Left lung (tissue), 4 donors: ENCODE measurements at regions not wholly inside any gene's neighbourhood (a gene's known extent, or its start where the extent isn't known, plus 50 kb on each side); places are given as distances from the start of the nearest gene placed in this dataset.

Experiments used
- ATAC-seq: fragments of 200-7000 bp; cut with Tn5 transposase; one replicate; pipeline ENCODE4 v1.9.1; 2020; ENCODE audit warnings: moderate library complexity
- DNase-seq, 4 donors: peaks; one replicate each; pipeline ENCODE4 v3.0.0-alpha.2; 2013 to 2020
- H3K27ac ChIP-seq, 2 donors: fragments of 200-600 bp; sonication (generic) in 1 of 2; one replicate each; pipeline versions ENCODE4 v1.5.0 to v1.8.0; 2020 to 2021
- H3K27me3 ChIP-seq, 2 donors: fragments of 200-600 bp; sonication (generic) in 1 of 2; one replicate each; pipeline versions ENCODE4 v1.5.0 to v1.8.0; 2020 to 2021
- H3K36me3 ChIP-seq, 2 donors: fragments of 200-600 bp; sonication (generic) in 1 of 2; one replicate each; pipeline versions ENCODE4 v1.5.0 to v1.8.0; 2020 to 2021
- H3K4me1 ChIP-seq, 2 donors: fragments of 200-600 bp; one replicate each; pipeline ENCODE4 v1.8.0; 2021
- H3K4me3 ChIP-seq, 2 donors: fragments of 200-600 bp; sonication (generic) in 1 of 2; one replicate each; pipeline versions ENCODE4 v1.5.0 to v1.8.0; 2020 to 2021; ENCODE audit warnings: mild to moderate bottlenecking in 1 of 2
- H3K9me3 ChIP-seq, 2 donors: fragments of 200-600 bp; sonication (generic) in 1 of 2; one replicate each; pipeline versions ENCODE4 v1.5.0 to v1.8.0; 2020 to 2021
- CTCF ChIP-seq, 2 donors: fragments of 200-600 bp; sonication (generic) in 1 of 2; IDR thresholded peaks; one replicate each; pipeline versions ENCODE4 v1.5.0 to v1.8.0; 2021; ENCODE audit warnings: antibody characterized with exemption in 2 of 2
- intact Hi-C, 2 donors: fragments of 100-400 bp; cut with DNase I; formaldehyde crosslinking; loops; one replicate each; pipeline versions ENCODE4 v1.11.2 to v1.14.2; 2022
- donor health status: DM: no; HTN: yes; CAD: no.
- donor health status: DM: no; HTN: no; CAD: no.

DNA sequence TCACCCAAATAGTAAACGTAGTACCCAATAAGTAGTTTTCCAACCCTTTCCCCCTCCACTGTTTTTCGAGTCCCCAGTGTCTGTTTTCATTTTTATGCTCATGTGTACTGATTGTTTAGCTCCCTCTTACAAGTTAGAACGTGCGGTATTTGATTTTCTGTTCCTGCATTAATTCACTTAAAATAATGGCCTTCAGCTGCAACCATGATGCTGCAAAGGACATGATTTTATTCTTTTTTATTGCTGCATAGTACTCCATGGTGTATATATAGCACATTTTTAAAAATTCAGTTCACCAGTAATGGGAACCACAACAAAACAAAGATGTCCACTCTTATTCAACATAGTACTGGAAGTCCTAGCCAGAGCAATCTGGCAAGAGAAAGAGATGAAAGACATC, 72.8 kb downstream of the DUSP6 start:
- peaks cover 4 to 13% of the 10 kb centered on the region in 2 donors for H3K4me1 ChIP-seq
- no peak for ATAC-seq

DNA sequence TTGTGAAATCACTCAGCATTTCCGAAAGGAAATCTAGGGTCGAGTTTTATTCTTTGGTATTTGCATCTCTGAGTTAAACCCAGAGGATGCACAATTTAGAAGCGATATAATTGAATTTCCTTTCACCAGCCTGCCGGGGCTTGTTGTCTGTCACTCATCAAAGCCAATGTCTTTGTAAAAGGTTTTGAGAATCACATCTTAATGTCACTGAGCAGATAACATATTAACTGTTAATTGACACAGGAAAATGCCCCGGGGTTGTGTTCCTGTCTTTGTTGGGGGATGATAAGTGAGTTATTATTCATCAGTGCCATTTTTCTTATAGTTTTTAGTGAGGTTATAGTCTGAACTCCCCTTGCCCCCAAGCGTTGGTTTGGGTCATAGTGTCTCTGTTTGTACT, 73.4 kb downstream of the DUSP6 start:
- Histone ChIP-seq H3K4me1 (peaks cover 4 to 13% of the 10 kb centered on the region in 2 donors), H3K27ac (no peak overlapping the region), H3K9me3 (no peaks in the 10 kb centered on the region), H3K36me3 (no peaks in the 10 kb centered on the region), H3K4me3 (no peak overlapping the region), H3K27me3 (no peaks in the 10 kb centered on the region)
- intact Hi-C loops = no loop called here
- ATAC-seq (no peak), DNase-seq (no peak)
- no peak for TF ChIP-seq CTCF (IDR thresholded peaks at IDR 0.05)

More for the DNA sequence above, 72.8 kb downstream of the DUSP6 start:
- H3K9me3 ChIP-seq = no peaks in the 10 kb centered on the region
- H3K4me3 ChIP-seq = no peak overlapping the region
- intact Hi-C loops = no loop called here
- H3K36me3 ChIP-seq = no peaks in the 10 kb centered on the region
- no peak for TF ChIP-seq CTCF (IDR thresholded peaks at IDR 0.05)
- no peak for DNase-seq
- no peaks in the 10 kb centered on the region for H3K27me3 ChIP-seq
- no peak overlapping the region for H3K27ac ChIP-seq

DNA sequence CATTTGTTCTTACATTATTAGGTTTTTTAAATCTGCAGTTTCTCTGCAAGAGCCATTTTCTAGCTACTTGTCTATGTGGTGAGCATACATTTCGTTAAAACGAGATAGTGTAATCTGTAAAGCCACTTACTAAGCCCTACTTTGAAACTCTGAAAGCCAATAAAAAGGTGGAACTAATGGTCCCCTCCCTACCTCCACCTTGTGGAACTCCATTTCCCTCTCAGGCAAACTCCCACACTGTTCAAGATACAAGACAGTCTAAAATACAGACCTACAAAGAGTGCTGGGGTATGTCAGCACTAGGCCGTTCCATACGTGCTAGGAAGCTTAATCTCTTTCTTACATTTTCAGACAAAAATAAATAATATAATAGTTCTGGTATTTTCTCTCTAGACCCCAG, 74.1 kb downstream of the DUSP6 start:
- Histone ChIP-seq H3K36me3 (no peaks in the 10 kb centered on the region), H3K4me3 (no peak overlapping the region), H3K27ac (no peak overlapping the region), H3K9me3 (no peaks in the 10 kb centered on the region), H3K4me1 (peaks cover 4 to 13% of the 10 kb centered on the region in 2 donors), H3K27me3 (no peaks in the 10 kb centered on the region)
- TF ChIP-seq CTCF (IDR thresholded peaks at IDR 0.05) = no peak
- ATAC-seq (no peak), DNase-seq (no peak)
- intact Hi-C loops = no loop called here

GRCh38 chr12:89276860-89277259, 75.4 kb downstream of the DUSP6 start:
- Histone ChIP-seq H3K9me3 (no peaks in the 10 kb centered on the region), H3K27ac (no peak overlapping the region), H3K4me1 (peaks cover 4 to 13% of the 10 kb centered on the region in 2 donors), H3K36me3 (no peaks in the 10 kb centered on the region), H3K4me3 (no peak overlapping the region), H3K27me3 (no peaks in the 10 kb centered on the region)
- ATAC-seq (no peak), DNase-seq (no peak)
- TF ChIP-seq CTCF (IDR thresholded peaks at IDR 0.05) = no peak
- intact Hi-C loops = no loop called here

- no peaks in the 10 kb centered on the region for H3K4me1 ChIP-seq
- DNase-seq (no peak), ATAC-seq (no peak)
- no peaks in the 10 kb centered on the region for H3K36me3 ChIP-seq
- no peaks in the 10 kb centered on the region for H3K27me3 ChIP-seq
- H3K9me3 ChIP-seq = no peaks in the 10 kb centered on the region
- TF ChIP-seq CTCF (IDR thresholded peaks at IDR 0.05) = no peak
- intact Hi-C loops = no loop called here
- no peak overlapping the region for H3K4me3 ChIP-seq
- no peak overlapping the region for H3K27ac ChIP-seq
Observed at GRCh38 chr12:89273525-89273924, 78.8 kb downstream of the DUSP6 start.
